Body of pancreas (tissue), 4 donors: ENCODE measurements at regions not wholly inside any gene's neighbourhood (a gene's known extent, or its start where the extent isn't known, plus 50 kb on each side); places are given as distances from the start of the nearest gene placed in this dataset.

ENCODE experiments used
- ATAC-seq: fragments of 150-250 bp; one replicate; pipeline ENCODE4 v1.9.1; 2016
- DNase-seq, 4 donors: peaks; one replicate each; pipeline ENCODE4 v3.0.0-alpha.2; 2019
- H3K27ac ChIP-seq, 4 donors: fragments of 200-600 bp; sonication (generic); 1 replicate in 3 of 4; 2 replicates in 1 of 4; pipeline versions ENCODE4 v1.5.1 to v1.6.1; 2016 to 2019; ENCODE audit warnings: mild to moderate bottlenecking in 1 of 4, mixed read lengths in 1 of 4, moderate library complexity in 1 of 4
- H3K27me3 ChIP-seq, 2 donors: fragments of 200-600 bp; sonication (generic); one replicate each; pipeline ENCODE4 v1.6.0; 2016; ENCODE audit warnings: mild to moderate bottlenecking in 1 of 2
- H3K36me3 ChIP-seq, 2 donors: fragments of 200-600 bp; sonication (generic); replicated peaks in 1 of 2; 2 replicates each; pipeline ENCODE4 v1.5.1; 2016; ENCODE audit warnings: low read depth in 2 of 2; ENCODE audit not compliant: insufficient read depth in 1 of 2
- H3K4me1 ChIP-seq: fragments of 200-600 bp; sonication (generic); one replicate; pipeline ENCODE4 v1.6.0; 2016
- H3K4me3 ChIP-seq, 2 donors: fragments of 200-600 bp; sonication (generic); 1 replicate in 1 of 2; 2 replicates in 1 of 2; pipeline ENCODE4 v1.5.1; 2016 to 2019
- H3K9me3 ChIP-seq, 3 donors: fragments of 200-600 bp; sonication (generic); 1 replicate in 2 of 3; 2 replicates in 1 of 3; pipeline ENCODE4 v1.5.1; 2016
- CTCF ChIP-seq, 7 experiments: fragments of 450-650 bp in 4 of 7; fragments of 200-600 bp in 3 of 7; sonication (generic) in 3 of 7; IDR thresholded peaks; one replicate each; pipeline ENCODE4 v1.5.1; 2016 to 2019; ENCODE audit warnings: antibody characterized with exemption in 7 of 7
- POLR2A ChIP-seq, 3 donors: fragments of 450-650 bp; IDR thresholded peaks; one replicate each; pipeline ENCODE4 v1.6.1; 2016; ENCODE audit warnings: antibody characterized with exemption in 3 of 3, mild to moderate bottlenecking in 2 of 3
- WGBS, 2 donors: methylation state at CpG; one replicate each; pipeline ENCODE4 v1.1.5; 2017; 5-methylcytosine and 5-hydroxymethylcytosine counted together
- intact Hi-C: fragments of 100-400 bp; cut with DNase I; formaldehyde crosslinking; loops from one replicate; pipeline ENCODE4 v1.15.1; 2023

DNA sequence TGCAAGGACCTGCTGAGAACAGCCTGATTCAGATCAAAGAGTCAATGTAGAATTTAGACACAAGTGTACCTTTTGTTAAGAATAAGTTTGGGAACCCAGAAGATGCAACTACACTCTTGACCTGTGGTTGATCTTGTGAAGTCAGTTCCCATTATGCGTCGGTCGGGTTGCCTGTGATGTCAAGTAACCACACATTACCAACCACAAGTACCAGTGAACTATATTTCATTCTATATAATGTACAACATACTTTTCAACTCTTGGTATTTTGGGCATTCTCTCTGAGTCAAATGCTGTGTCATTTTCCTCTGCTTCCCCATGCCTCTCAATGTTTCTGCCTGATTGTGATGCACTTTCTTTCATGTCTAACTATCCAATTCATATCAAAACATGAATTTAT is 426.2 kb downstream of the ETV1 start:
- intact Hi-C loops: no loop called here
- no peak overlapping the region for H3K27ac ChIP-seq
- no peak for DNase-seq
- H3K27me3 ChIP-seq: no peaks in the 10 kb centered on the region
- H3K4me1 ChIP-seq: no peaks in the 10 kb centered on the region
- H3K36me3 ChIP-seq: no peaks in the 10 kb centered on the region
- H3K4me3 ChIP-seq: no peak overlapping the region
- 88 to 93% methylated on average over 3 of the region's 3 CpGs for whole genome bisulfite sequencing, 2 donors
- no peaks in the 10 kb centered on the region for H3K9me3 ChIP-seq
- TF ChIP-seq POLR2A (IDR thresholded peaks at IDR 0.05) (no peak), CTCF (IDR thresholded peaks at IDR 0.05) (no peak)
- ATAC-seq: no peak

- ATAC-seq: no peak
Observed at GRCh38 chr7:13563680-13564079, 425.8 kb downstream of the ETV1 start.

GRCh38 chr7:13577566-13578145 is 411.8 kb downstream of the ETV1 start:
- DNase-seq (no peak), ATAC-seq (no peak)
- H3K4me1 ChIP-seq: no peaks in the 10 kb centered on the region
- intact Hi-C loops: no loop called here
- no peak for TF ChIP-seq CTCF (IDR thresholded peaks at IDR 0.05)
- TF ChIP-seq POLR2A (IDR thresholded peaks at IDR 0.05): no peak
- H3K27ac ChIP-seq: no peak overlapping the region
- no peaks in the 10 kb centered on the region for H3K36me3 ChIP-seq
- no peaks in the 10 kb centered on the region for H3K9me3 ChIP-seq
- no peaks in the 10 kb centered on the region for H3K27me3 ChIP-seq
- 54 to 55% methylated on average over 3 of the region's 3 CpGs for WGBS, 2 donors
- H3K4me3 ChIP-seq: no peak overlapping the region

More at GRCh38 chr7:13563680-13564079, 425.8 kb downstream of the ETV1 start:
- no peaks in the 10 kb centered on the region for H3K27me3 ChIP-seq
- intact Hi-C loops: no loop called here
- H3K36me3 ChIP-seq: no peaks in the 10 kb centered on the region
- H3K4me1 ChIP-seq: no peaks in the 10 kb centered on the region
- H3K27ac ChIP-seq: no peak overlapping the region
- WGBS, 2 donors: 76 to 83% methylated on average over 5 of the region's 5 CpGs
- no peak for TF ChIP-seq POLR2A (IDR thresholded peaks at IDR 0.05)
- TF ChIP-seq CTCF (IDR thresholded peaks at IDR 0.05): no peak
- H3K9me3 ChIP-seq: no peaks in the 10 kb centered on the region
- no peak for DNase-seq
- no peak overlapping the region for H3K4me3 ChIP-seq

DNA sequence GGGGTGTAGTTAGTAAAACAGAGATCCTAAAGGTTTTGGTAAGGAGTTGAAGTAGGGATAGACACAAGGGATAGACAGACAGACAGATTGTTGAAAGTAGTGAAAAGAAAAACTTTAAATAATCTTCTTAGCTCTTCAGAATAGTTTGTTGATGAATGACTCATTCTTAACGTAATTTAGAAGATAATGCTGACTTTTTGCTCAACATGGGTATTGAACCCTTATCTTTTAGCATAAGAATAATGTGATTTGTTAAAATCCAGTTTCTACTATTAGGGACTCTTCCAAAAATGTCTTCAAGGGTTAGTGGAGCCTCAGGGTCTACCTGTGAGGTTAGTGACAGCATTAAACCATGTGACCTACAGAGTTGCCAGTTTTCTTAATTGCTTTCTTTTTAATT is 411.2 kb downstream of the ETV1 start:
- intact Hi-C loops: no loop called here
- 22 to 38% methylated on average over 1 of the region's 1 CpG for WGBS, 2 donors

More for the DNA sequence above, 411.2 kb downstream of the ETV1 start:
- H3K27ac ChIP-seq: no peak overlapping the region
- ATAC-seq (no peak), DNase-seq (no peak)
- H3K36me3 ChIP-seq: no peaks in the 10 kb centered on the region
- no peak overlapping the region for H3K4me3 ChIP-seq
- TF ChIP-seq CTCF (IDR thresholded peaks at IDR 0.05) (no peak), POLR2A (IDR thresholded peaks at IDR 0.05) (no peak)
- H3K9me3 ChIP-seq: no peaks in the 10 kb centered on the region
- no peaks in the 10 kb centered on the region for H3K27me3 ChIP-seq
- no peaks in the 10 kb centered on the region for H3K4me1 ChIP-seq
